ENCODE measurements at regions not wholly inside any gene's neighbourhood (a gene's known extent, or its start where the extent isn't known, plus 50 kb on each side); places are given as distances from the start of the nearest gene placed in this dataset.

DNA sequence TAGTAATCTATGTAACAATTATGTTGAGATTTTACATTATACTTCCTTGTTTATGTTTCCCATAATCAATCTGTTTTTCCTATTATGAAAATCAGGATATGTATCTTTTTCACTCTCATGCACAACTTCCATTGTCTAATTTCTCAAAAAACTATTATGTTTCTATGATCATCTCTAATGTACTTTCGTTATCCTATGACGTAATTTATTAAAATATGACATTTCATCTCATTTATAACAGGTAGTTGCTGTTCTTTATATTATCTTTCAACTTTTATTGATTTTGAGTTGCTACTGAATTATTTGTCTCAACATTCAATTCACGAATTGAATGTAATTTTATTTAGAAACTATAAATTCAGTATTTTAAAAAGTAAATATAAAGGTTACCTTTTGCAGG lies 100.8 kb upstream of the MAGEB18 start:
- DNase-seq = no peak

DNA sequence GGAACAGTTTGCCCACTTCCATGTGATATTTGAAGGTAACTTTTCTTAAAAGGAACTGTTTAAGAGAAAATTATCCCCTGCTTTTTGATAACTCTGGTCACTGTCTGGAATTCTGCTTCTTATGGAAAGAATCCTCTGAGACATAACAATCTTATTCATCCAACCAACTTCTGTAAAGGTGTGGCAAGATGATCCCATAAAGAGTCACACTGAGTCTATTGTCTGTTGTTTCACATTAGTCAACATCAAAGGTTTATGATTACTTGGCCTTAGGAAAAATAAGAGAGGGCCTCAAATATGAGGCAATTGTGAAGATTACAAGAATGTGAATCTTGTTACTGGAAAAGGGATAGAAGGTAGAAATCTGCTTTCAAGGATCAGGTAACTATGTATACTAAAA lies 88.0 kb upstream of the MAGEB18 start:
- no peak for DNase-seq

GRCh38 chrX:26070882-26071281 lies 67.3 kb upstream of the MAGEB18 start:
- DNase-seq = no peak

DNA sequence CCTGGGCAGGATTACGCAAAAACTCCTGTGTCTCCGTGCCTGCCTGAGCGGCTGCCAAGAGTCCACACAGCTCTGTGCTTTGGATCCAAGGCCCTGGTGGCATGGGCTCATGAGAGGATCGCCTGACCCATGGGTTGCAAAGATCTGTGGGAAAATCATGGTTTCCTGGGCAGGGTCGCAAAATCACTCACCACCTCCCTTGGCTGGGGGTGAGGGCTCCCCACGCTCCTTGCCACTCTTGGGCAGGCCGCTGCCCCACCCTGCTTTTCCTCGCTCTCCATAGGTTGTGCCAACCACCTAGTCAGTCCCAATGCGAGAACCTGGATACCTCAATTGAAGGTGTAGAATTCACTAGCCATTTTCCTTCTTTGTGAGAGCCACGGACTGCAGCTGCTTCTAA lies 66.5 kb upstream of the MAGEB18 start:
- DNase-seq = no peak

DNA sequence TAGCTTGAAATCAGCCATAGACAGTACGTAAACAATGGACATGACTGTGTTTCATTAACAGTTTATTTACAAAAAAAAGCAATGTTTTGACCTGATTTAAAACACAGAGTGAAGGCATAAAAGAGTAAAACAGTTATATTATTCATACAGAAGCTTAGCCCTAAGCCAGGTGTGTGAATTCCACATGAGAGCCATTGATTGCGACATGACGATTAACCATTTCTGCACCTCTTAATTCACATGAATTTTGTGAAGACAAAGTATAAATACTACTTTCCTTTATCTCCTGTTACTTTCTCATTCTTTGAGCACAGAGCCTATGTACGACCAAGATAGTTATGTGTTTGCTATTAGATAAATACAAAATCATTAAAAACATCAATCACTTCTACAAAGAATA lies 55.0 kb upstream of the MAGEB18 start:
- no peak for DNase-seq

Data from skin of body (tissue), 1 donor.